ENCODE measurements at regions not wholly inside any gene's neighbourhood (a gene's known extent, or its start where the extent isn't known, plus 50 kb on each side); places are given as distances from the start of the nearest gene placed in this dataset.

DNA sequence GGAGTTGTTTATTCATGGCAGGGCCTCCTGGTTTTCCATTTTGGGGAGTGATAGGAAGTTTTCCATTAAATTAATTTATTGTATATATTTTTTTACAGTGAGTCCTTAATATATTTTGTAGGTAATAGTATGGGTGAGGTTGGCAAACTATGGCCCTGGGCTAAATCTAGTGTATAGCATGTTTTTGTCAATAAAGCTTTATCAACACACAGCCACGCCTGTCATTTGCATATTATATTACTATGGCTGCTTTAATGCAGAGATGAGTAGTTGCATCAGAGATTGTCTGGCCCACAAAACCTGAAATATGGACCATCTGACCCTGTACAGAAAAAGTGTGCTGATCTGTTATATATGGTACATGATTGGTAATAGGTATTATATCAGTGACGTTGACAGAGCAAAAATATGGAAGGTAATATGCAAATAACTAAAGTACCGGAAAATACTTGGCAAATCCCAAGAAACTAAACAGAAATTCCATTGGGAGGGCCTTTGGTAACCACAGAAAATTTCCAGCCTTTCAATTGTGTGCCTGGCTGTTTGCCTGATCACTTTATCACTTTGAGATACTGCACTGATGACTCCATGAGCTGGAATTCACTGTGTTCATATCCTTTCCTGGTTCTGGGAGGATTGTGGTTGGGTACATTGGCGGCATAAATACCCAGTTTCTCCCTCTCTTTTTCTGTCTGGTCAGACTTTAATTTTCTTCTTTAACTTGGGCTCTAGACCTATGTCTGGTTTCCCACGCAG, 61.7 kb upstream of the RFLNA start:
- peak overlapping the region; percentile 21; the same call in 1 of the 2 replicates for H2AFZ ChIP-seq
- H3K9ac ChIP-seq = peak overlapping the region; percentile 36; the same call in 1 of the 2 replicates
- WGBS, 2 experiments (ENCODE audit: low coverage in 1 of 2, low lambda C conversion rate in 2 of 2, missing lambda C conversion rate in 2 of 2) = 36 to 39% methylated on average over 5 of the region's 5 CpGs
- peaks cover 23% of the 10 kb centered on the region for H3F3A ChIP-seq (ENCODE audit: insufficient read depth)
- TF ChIP-seq EZH2phosphoT487 (IDR thresholded peaks at IDR 0.05; ENCODE audit: insufficient read depth, low read depth) (no peak), EZH2 (IDR thresholded peaks at IDR 0.05; ENCODE audit: insufficient read depth, poor library complexity, severe bottlenecking) (no peak)
- no peaks in the 10 kb centered on the region for H4K20me1 ChIP-seq (ENCODE audit: insufficient read depth)
- peaks cover 39% of the 10 kb centered on the region for H3K4me1 ChIP-seq (ENCODE audit: insufficient read depth)
- no peaks in the 10 kb centered on the region for H3K9me2 ChIP-seq (ENCODE audit: insufficient read depth)
- no peaks in the 10 kb centered on the region for H3K27me3 ChIP-seq (replicated peaks; ENCODE audit: insufficient read depth)
- in situ Hi-C loops (cut with MboI) = no loop called here
- H3K36me3 ChIP-seq (ENCODE audit: low read depth) = no peaks in the 10 kb centered on the region
- no peaks in the 10 kb centered on the region for H3K9me3 ChIP-seq (ENCODE audit: low read depth)
- H3K79me2 ChIP-seq (ENCODE audit: insufficient read depth) = no peaks in the 10 kb centered on the region
- H3K4me2 ChIP-seq (ENCODE audit: unreplicated experiment) = peak overlapping the region; percentile 47
- peak; percentile 85 for DNase-seq
- H3K4me3 ChIP-seq = no peak overlapping the region
- peak overlapping the region; percentile 78 for H3K27ac ChIP-seq

DNA sequence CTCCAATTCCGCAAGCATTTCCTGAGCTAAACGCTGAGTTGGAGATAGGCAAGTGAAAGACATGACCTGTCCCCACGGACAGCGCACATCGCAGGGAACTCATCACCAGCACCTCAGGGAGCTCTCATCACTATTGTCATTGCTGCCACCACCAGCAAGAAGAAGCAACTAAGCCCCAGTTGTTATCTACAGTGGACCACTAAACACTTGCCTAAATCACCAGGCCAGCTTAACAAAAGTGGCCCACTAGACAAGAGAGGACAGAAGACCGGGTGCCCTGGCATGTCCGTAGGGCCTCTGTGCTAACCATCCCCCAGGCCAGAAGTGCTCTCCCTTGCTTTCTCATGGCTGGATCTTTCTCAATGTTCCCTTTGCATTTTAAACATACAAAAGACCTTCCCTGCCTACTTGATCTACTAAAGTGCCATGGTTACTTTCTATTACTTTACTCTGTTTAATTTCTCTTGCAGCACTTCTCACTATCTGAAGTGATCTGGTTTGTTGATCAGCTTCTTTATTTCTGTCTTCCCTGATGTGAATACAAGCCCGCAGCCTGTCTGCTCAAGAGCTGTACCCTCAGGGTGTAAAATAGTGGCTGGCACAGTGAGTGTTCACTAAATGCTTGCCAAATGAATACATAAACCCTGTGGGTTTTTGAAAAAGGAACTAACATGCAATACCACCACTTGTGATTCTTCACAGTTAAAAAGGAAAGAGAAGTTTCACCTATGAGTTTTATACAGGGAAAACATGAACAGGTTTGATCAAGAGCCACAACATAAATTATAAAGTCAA, 60.9 kb upstream of the RFLNA start:
- peak; percentile 64 for DNase-seq
- Histone ChIP-seq H4K20me1 (ENCODE audit: insufficient read depth) (no peaks in the 10 kb centered on the region), H3K36me3 (ENCODE audit: low read depth) (no peaks in the 10 kb centered on the region), H3K27me3 (replicated peaks; ENCODE audit: insufficient read depth) (no peaks in the 10 kb centered on the region), H3K9me2 (ENCODE audit: insufficient read depth) (no peaks in the 10 kb centered on the region), H3K4me3 (no peak overlapping the region), H3K4me2 (ENCODE audit: unreplicated experiment) (peak overlapping the region; percentile 32), H3K4me1 (ENCODE audit: insufficient read depth) (peaks cover 39% of the 10 kb centered on the region), H3K79me2 (ENCODE audit: insufficient read depth) (no peaks in the 10 kb centered on the region), H2AFZ (peak overlapping the region; percentile 21; the same call in 1 of the 2 replicates), H3K9ac (peak overlapping the region; percentile 36), H3K27ac (peak overlapping the region; percentile 78), H3F3A (ENCODE audit: insufficient read depth) (peaks cover 23% of the 10 kb centered on the region), H3K9me3 (ENCODE audit: low read depth) (no peaks in the 10 kb centered on the region)
- TF ChIP-seq EZH2phosphoT487 (IDR thresholded peaks at IDR 0.05; ENCODE audit: insufficient read depth, low read depth) = no peak
- no peak for TF ChIP-seq EZH2 (IDR thresholded peaks at IDR 0.05; ENCODE audit: insufficient read depth, poor library complexity, severe bottlenecking)
- in situ Hi-C loops (cut with MboI) = no loop called here
- WGBS, 2 experiments (ENCODE audit: low coverage in 1 of 2, low lambda C conversion rate in 2 of 2, missing lambda C conversion rate in 2 of 2) = 54 to 61% methylated on average over 8 of the region's 8 CpGs

DNA sequence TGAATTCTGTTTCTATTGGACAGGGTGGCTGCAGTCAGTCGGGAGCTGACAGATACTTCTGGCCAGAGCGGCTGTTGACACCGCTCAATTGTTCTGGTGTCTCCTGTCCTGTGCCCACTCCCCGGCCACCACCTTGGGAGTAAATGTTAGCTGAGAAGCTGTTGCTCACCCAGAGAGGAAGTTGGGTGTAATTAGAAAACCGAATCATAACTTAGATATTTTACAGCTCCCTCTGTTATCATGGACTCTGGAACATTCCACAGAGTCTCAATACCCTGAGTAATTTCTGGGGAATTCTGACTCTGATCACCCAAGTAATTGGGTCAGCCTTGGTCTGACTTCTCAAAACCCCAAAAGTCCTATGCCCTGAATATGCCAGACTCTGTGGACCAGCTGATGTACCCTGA, 58.3 kb upstream of the RFLNA start:
- no peak overlapping the region for H2AFZ ChIP-seq
- TF ChIP-seq EZH2phosphoT487 (IDR thresholded peaks at IDR 0.05; ENCODE audit: insufficient read depth, low read depth) (no peak), EZH2 (IDR thresholded peaks at IDR 0.05; ENCODE audit: insufficient read depth, poor library complexity, severe bottlenecking) (no peak)
- peaks cover 23% of the 10 kb centered on the region for H3F3A ChIP-seq (ENCODE audit: insufficient read depth)
- DNase-seq = peak; percentile 86
- 48 to 50% methylated on average over 5 of the region's 5 CpGs for WGBS, 2 experiments (ENCODE audit: low coverage in 1 of 2, low lambda C conversion rate in 2 of 2, missing lambda C conversion rate in 2 of 2)
- H3K27ac ChIP-seq = peak overlapping the region; percentile 44
- no peaks in the 10 kb centered on the region for H3K36me3 ChIP-seq (ENCODE audit: low read depth)
- H3K79me2 ChIP-seq (ENCODE audit: insufficient read depth) = no peaks in the 10 kb centered on the region
- in situ Hi-C loops (cut with MboI) = no loop called here
- H3K4me1 ChIP-seq (ENCODE audit: insufficient read depth) = peaks cover 39% of the 10 kb centered on the region
- no peaks in the 10 kb centered on the region for H3K9me2 ChIP-seq (ENCODE audit: insufficient read depth)
- no peaks in the 10 kb centered on the region for H3K9me3 ChIP-seq (ENCODE audit: low read depth)
- no peaks in the 10 kb centered on the region for H3K27me3 ChIP-seq (replicated peaks; ENCODE audit: insufficient read depth)
- no peak overlapping the region for H3K9ac ChIP-seq
- H3K4me2 ChIP-seq (ENCODE audit: unreplicated experiment) = peak overlapping the region; percentile 40
- H3K4me3 ChIP-seq = no peak overlapping the region
- no peaks in the 10 kb centered on the region for H4K20me1 ChIP-seq (ENCODE audit: insufficient read depth)

DNA sequence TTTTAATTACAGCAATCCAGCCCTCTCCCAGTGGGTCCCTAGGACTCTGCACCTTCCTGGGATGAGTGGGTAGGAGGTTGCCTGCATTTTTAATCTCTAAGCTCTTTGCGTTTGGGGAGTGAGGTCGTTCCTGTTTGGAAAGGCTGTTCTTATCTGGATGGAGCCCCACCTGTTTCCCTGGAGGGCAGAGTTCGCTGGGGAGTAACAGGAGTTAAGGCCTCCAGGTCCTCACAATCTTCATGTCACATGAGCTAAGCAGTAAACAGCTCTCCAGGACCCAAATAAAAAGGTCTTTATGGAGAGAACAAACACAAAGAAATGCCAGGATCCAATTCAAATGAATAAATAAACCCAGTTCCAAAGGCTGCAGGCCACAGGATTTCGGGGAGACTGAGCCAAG, 56.0 kb upstream of the RFLNA start:
- no peak for TF ChIP-seq EZH2 (IDR thresholded peaks at IDR 0.05; ENCODE audit: insufficient read depth, poor library complexity, severe bottlenecking)
- no peak for TF ChIP-seq EZH2phosphoT487 (IDR thresholded peaks at IDR 0.05; ENCODE audit: insufficient read depth, low read depth)
- H2AFZ ChIP-seq = no peak overlapping the region
- H3K79me2 ChIP-seq (ENCODE audit: insufficient read depth) = no peaks in the 10 kb centered on the region
- no peak overlapping the region for H3K4me2 ChIP-seq (ENCODE audit: unreplicated experiment)
- peaks cover 14% of the 10 kb centered on the region for H3F3A ChIP-seq (ENCODE audit: insufficient read depth)
- no peak overlapping the region for H3K4me3 ChIP-seq
- no peaks in the 10 kb centered on the region for H3K36me3 ChIP-seq (ENCODE audit: low read depth)
- H3K9me2 ChIP-seq (ENCODE audit: insufficient read depth) = no peaks in the 10 kb centered on the region
- H3K27me3 ChIP-seq (replicated peaks; ENCODE audit: insufficient read depth) = no peaks in the 10 kb centered on the region
- no peak for DNase-seq
- H4K20me1 ChIP-seq (ENCODE audit: insufficient read depth) = no peaks in the 10 kb centered on the region
- no peaks in the 10 kb centered on the region for H3K9me3 ChIP-seq (ENCODE audit: low read depth)
- H3K9ac ChIP-seq = no peak overlapping the region
- 85 to 87% methylated on average over 4 of the region's 4 CpGs for WGBS, 2 experiments (ENCODE audit: low coverage in 1 of 2, low lambda C conversion rate in 2 of 2, missing lambda C conversion rate in 2 of 2)
- in situ Hi-C loops (cut with MboI) = no loop called here
- no peak overlapping the region for H3K27ac ChIP-seq
- H3K4me1 ChIP-seq (ENCODE audit: insufficient read depth) = peaks cover 26% of the 10 kb centered on the region

All from GM23248 (cell line).